GM19043 (cell line): ENCODE measurements at regions not wholly inside any gene's neighbourhood (a gene's known extent, or its start where the extent isn't known, plus 50 kb on each side); places are given as distances from the start of the nearest gene placed in this dataset.

ENCODE experiments used
- ATAC-seq: cut with Tn5 transposase; IDR thresholded peaks from one replicate; pipeline ENCODE4 v1.9.1; 2021; ENCODE audit warnings: low read depth; ENCODE audit not compliant: unreplicated experiment

DNA sequence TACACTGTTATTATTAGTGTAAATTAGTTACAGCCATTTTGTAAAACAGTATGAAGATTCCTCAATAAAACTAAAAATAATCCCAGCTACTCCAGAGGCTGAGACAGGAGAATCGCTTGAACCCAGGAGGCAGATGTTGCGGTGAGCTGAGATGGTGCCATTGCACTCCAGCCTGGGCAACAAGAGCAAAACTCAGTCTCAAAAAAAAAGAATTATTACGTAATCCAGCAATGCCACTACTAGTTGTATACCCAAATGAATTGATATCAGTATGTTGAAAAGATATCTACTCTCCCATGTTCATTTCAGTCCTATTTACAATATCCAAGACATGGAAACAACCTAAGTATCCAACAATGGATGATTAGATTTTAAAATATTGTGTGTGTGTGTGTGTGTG is 313.6 kb downstream of the EPHA4 start:
- no peak for ATAC-seq

- ATAC-seq, result no peak
These were observed 309.5 kb downstream of the EPHA4 start for GRCh38 chr2:221262651-221263050.

GRCh38 chr2:221263573-221263972 is 308.5 kb downstream of the EPHA4 start:
- no peak for ATAC-seq

DNA sequence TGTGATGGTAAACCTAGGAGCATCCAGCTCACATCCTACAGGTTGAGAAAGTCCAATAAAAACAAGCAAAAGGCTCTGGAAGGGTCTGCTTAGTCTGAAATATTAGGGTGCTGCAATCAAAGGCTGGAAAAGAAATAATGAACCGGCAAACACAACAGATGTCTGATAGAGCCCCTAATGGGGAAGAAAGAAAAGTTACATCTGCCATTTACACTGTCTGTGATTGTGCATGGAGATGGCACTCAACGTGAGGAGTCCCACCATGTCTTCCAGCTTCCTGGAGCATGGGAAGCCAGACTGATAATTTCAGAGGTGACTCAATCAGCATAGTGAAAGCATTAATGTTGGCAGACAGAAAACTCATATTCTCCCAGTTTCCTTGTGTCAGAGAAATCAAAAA is 307.8 kb downstream of the EPHA4 start:
- no peak for ATAC-seq

- ATAC-seq, result no peak
These were observed 304.2 kb downstream of the EPHA4 start for GRCh38 chr2:221267773-221268425.

DNA sequence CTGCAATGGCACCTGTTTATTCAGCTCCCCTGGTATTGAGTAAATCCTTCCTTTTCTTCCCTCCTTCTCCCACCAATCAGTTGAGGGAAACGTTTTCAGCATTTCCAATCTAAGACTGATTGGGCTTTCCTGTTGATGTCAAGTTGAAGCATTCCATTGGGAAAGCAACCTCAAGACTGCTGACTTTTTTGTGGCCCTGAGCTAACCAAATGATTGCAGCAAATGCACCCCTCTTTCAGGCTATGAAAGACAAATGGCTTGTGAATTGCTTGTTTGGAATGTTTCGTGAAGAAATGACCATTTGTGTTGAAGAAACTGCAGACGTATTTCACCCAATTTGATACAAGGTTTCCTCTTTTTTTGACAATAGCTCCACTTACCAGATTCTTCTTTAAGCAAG is 303.5 kb downstream of the EPHA4 start:
- no peak for ATAC-seq

GRCh38 chr2:221270806-221271205 is 301.3 kb downstream of the EPHA4 start:
- no peak for ATAC-seq

DNA sequence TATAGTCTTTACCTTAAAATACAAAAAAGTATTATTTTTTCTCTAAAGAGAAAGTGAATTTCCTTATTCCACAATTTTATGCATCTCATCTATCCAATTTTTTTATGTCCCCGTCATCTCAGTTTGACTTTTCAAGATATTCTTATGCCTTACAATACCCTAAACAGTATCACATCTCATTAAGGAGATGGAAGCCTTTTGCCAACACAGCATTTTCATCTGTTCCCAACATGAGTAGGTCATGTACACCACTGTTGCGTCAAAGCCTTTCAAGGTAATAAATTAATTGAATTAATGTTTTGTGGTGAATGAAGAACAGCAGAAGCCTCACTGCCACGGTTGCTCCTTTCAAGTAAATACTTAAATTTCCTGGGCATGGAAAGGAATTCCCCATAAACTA is 299.4 kb downstream of the EPHA4 start:
- ATAC-seq, result no peak

DNA sequence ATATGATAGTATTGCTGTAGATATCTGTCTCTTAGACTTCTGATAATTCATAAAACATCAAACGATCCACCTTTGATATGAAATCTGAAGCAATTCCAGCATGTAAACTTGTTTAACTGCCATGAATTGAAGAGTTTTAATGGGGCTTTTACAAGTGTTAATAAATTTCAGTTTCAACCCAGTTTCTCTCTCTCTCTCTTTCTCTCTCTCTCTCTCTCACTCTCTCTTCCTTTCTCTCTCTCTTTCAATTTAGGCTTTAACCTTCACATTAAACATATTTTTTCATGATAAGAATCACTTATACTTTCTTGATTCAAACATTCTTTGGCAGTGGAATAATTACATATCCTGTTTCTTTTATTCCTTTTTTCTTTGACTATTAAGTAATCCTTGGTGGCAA is 296.1 kb downstream of the EPHA4 start:
- ATAC-seq, result no peak

GRCh38 chr2:221276601-221277000 is 295.5 kb downstream of the EPHA4 start:
- no peak for ATAC-seq

DNA sequence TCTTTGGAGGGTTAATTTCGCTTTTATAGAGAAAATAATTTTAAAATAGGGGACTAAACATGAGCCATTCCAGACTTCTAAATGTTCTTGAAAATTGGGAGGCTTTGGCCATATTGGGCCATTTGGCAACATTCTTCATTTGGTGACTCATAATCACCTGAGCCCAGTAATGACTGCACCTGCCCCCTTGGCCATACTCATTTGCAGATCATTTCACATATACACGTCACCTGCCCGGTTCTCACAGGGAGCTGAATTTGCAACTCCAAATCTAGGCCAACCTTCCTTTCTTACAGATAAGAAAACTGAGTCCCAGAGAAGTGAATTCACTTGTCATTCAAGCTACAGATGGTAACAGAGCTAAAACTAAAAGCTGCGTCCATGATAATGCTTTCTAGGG is 289.7 kb downstream of the EPHA4 start:
- ATAC-seq, result no peak

DNA sequence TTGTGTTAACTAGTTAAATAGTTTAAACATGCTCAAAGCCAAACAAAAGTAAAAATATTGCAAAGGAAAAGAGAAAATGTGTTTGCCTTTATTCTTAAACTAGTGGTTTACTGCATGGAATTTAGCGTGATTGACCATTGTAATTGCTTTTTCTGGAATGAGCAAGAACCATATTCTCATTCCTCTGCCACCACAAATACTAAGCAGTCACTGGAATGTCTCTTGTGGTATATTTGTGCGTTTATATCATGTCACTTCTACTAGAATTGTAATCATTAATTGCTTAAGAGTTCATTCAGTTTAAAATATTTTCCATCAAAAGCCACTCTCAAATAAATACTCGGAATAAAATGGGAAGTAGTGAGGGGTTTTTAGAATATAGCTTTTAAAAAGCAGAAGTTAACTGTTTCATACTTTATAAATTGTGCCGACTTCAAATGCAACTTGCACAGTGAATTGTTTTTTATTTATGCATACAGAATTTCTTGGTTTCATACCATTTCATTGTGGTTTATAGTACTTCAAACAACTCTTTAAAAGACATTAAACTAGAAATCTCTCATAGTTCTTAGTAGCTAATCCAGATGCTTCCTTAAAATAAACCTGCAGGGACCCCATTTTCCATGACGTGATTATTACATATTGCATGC is 288.1 kb downstream of the EPHA4 start:
- no peak for ATAC-seq

DNA sequence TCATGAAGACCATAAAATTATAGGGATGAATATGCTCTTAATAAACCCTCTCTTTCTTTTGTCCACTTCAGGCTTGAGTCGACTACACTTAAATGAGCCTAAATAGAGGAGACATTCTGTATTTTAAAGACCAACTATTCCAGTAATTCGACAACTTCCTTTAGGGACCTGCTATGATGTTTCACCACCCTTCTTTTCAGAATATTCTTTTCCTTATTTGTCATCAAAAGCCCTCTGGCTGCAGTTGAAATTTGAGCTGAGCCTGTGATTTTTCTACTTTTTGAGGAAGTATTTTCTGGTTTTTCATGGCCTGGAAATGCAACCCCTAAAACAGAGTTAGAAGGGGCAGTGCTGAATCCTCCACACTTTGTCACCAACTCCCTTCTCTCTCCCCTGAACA is 287.0 kb downstream of the EPHA4 start:
- ATAC-seq, result no peak

- ATAC-seq, result no peak
These were observed 285.7 kb downstream of the EPHA4 start for GRCh38 chr2:221286406-221286805.

DNA sequence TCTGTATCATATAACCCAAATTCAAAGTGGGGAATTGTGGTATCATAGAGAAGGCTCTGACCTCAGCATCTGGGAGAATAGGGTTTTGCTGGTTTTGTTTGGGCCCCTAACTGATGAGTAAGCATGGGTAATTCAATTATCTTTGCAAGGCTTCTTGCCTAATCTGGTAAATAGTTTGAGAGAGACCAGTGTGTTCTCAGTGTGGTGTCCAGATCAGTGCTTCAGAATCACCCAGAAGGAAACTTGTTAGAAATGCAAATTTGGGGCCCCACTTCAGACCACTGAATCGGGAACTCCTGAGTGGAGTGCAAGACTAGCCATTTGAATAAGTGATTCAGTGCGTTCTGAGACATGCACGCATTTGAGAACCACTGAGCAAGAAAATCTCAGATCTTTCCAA is 282.7 kb downstream of the EPHA4 start:
- no peak for ATAC-seq

DNA sequence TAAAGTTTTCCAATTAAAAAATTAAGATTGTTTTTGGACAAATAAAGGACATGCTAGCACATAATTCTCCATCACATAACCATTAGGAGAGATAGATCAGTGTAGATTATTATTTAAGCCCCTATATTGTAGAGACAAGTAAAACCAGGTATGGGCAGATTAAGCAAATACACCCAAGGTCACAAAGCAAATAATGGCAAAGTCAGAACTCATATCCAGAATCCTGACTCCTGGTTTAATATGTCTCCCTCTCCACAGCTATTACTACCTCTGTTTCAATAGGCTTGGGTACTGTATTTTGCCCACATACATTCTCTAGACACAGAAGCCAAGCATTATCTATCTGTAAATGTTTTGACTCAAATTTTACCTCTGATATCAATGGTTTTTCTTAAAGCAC is 282.3 kb downstream of the EPHA4 start:
- ATAC-seq, result no peak

DNA sequence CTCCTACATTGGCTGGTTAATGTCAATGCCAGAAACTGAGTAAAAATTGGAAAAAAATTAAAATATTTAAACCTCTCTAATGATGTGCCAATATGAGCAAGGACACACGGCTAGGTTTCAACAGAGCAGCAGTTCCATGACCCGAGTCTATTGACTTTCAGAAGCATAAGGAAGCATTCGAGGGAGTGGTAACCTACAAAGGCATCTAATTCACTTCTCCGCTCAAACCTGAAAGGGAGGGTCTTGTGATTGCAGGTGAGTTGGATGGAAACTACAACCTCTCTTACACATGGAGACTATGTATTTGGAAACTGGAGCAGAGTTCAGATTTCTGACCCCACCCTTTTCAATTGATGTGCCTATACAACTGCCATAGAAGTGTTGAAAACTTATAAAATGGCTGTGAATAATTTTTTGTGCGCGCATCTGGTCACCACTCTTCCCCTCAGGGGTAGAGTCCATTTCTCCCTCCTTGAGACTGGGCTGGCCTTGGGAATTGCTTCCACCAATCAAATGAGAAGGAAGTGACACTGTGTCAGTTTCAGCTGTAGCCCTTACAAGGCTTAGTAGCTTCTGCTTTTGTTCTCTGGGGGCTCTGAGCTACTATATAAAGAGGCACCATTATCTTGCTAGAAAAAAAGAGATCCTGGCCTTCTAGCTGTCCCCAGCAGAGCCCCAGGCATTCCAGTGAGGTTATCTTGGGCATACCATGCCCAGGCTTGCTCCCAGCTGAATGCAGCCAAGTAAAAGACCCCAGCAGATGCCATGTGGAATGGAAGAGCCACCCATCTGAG is 278.0 kb downstream of the EPHA4 start:
- no peak for ATAC-seq

- ATAC-seq, result no peak
These were observed 267.2 kb downstream of the EPHA4 start for GRCh38 chr2:221304916-221305315.

GRCh38 chr2:221308507-221309066 is 263.5 kb downstream of the EPHA4 start:
- ATAC-seq, result no peak

GRCh38 chr2:221309892-221310583 is 262.1 kb downstream of the EPHA4 start:
- no peak for ATAC-seq

DNA sequence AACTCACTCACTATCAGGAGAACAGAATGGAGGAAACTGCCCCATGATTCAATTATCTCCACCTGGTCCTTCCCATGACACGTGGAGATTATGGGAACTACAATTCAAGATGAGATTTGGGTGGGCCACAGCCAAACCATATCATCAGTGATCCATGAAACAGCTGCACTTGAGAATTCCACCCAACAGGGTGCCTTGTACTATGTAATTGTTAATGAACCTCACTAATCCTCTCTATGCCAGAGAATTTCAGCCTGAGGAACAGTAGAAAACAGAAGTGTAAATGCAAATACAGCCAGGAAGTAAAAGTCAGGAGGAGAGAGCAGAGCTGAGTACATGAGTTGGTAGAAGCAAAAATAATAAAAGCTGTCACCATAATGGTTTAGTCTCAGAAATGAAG is 261.4 kb downstream of the EPHA4 start:
- ATAC-seq, result no peak
